ENCODE measurements at regions not wholly inside any gene's neighbourhood (a gene's known extent, or its start where the extent isn't known, plus 50 kb on each side); places are given as distances from the start of the nearest gene placed in this dataset.

DNA sequence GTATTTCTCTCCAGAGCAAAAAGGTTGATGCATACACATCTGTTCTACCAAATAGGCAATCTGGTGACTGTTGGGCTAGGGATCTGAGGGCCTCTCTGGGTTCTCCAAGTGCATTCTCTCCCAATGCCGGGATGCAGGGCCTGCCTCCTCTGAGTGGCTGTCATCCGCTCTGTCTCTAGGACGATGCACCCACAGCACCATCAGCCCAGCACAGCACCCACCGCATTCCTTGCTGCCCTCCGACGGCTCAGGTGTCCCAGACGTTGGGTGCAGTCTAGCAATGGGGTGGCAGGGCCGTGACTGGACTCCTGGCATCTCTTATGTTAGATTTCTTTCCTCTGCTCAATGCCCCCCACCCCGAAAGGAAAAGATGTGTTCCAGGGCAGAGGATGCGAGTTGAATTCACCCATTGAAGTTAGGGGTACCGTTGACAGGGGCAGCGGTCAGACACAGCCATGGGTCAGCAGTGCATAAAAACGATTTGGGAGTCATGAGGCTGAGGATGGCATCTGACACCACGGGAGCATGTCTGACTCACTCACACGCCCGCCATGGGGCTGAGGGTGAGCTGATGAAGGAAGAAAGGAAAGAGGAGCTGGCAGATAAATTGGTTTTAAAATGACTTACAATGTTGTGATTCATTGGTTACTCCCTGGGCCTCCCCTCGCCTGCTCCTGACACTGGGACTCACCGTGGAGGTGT, 93.2 kb upstream of the C14orf180 start:
- TF ChIP-seq, protein P1, sequence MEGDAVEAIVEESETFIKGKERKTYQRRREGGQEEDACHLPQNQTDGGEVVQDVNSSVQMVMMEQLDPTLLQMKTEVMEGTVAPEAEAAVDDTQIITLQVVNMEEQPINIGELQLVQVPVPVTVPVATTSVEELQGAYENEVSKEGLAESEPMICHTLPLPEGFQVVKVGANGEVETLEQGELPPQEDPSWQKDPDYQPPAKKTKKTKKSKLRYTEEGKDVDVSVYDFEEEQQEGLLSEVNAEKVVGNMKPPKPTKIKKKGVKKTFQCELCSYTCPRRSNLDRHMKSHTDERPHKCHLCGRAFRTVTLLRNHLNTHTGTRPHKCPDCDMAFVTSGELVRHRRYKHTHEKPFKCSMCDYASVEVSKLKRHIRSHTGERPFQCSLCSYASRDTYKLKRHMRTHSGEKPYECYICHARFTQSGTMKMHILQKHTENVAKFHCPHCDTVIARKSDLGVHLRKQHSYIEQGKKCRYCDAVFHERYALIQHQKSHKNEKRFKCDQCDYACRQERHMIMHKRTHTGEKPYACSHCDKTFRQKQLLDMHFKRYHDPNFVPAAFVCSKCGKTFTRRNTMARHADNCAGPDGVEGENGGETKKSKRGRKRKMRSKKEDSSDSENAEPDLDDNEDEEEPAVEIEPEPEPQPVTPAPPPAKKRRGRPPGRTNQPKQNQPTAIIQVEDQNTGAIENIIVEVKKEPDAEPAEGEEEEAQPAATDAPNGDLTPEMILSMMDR (conservative IDR thresholded peaks at IDR 0.05; ENCODE audit: low read depth, low read length), result no peak
- DNase-seq (ENCODE audit: low read depth), result no peak
- H3K4me3 ChIP-seq (ENCODE audit: low read depth, low read length), result no peak overlapping the region

DNA sequence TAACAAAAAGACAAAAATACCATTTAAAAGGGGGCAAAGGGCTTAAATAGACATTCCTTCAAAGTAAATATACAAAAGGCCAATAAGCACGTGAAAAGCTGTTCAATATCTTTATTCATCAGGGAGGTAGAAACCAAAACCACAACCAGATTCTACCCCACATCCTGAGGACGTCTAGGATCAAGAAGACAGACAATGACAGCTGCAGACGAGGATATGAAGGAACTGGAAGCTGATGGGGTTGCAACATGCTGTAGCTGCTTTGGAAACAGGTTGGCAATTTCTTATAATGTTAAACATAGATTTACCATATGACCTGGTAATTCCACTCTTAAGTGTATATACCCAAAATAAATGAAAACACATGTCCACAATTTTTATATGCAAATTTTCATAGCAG, 85.1 kb upstream of the C14orf180 start:
- no peak overlapping the region for H3K4me3 ChIP-seq (ENCODE audit: low read depth, low read length)
- DNase-seq (ENCODE audit: low read depth), result no peak
- TF ChIP-seq, protein P1 (conservative IDR thresholded peaks at IDR 0.05; ENCODE audit: low read depth, low read length), result no peak

DNA sequence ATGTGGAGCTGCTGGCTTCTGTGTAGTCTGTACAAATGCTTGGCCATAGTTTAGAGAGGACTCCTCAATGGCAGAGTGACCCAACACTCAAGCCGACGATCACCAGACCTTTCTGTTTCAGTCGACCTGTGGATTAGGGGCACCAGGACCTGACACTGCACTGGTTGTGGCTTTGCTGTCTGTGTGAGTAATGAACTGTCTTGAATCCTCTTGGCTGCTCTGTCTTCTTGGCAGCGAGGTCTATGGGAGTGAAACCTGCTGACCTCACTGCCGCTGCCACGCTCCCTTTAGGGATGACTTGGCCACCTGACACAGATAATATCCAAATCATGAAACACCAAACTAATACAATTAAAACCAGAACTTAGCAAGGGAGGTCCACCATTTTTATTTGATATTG, 83.5 kb upstream of the C14orf180 start:
- no peak for DNase-seq (ENCODE audit: low read depth)
- H3K4me3 ChIP-seq (ENCODE audit: low read depth, low read length), result no peak overlapping the region
- TF ChIP-seq, protein P1 (conservative IDR thresholded peaks at IDR 0.05; ENCODE audit: low read depth, low read length), result no peak

DNA sequence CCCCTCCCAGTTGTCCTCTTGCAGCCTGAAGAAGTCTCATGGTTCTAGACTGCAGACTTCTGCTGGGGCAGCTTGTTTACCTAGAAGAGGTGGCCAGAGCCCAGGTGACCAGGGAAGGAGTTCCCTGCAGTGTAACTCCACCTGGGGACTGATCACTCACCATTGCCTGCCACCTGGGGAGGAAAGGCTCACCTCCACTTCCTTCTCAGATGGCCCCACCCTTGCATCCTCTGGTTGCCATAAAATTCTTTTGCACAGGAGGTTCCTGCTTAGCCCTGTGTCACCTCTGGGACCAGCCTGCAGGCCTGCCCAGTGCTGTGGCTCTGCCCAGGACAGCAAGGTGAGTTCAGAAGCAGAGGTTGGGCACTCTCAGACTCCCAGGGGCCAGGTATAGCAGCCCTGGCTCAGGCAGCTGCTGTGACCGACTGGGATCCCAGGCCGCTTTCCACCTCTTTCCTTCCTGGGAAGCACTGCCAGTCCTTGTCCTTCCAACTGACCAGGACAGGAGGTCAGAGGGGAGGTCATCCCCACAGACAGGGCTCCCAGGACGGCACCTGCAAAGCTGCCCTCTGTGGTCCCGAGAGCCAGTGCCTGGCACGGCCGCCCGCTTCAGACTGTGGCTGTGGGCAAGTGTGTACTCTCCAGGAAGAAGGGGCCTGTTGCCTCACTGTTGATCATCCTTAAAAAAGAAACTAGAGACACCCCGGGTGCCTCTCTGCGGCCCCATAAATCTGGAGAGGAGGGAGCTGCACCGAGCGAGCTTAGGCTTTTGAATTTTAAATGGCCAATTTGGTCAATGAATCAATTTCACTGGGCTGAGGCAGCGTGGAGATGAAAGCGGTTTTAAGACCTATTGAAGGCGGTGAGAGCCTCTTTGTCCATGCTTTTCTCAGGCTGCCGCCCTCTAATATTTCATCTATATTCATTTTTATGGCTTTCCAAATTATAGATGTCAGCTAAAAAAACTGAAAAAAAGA, 79.5 kb upstream of the C14orf180 start:
- no peak overlapping the region for H3K4me3 ChIP-seq (ENCODE audit: low read depth, low read length)
- TF ChIP-seq, protein P1 (conservative IDR thresholded peaks at IDR 0.05; ENCODE audit: low read depth, low read length), result no peak
- DNase-seq (ENCODE audit: low read depth), result no peak

DNA sequence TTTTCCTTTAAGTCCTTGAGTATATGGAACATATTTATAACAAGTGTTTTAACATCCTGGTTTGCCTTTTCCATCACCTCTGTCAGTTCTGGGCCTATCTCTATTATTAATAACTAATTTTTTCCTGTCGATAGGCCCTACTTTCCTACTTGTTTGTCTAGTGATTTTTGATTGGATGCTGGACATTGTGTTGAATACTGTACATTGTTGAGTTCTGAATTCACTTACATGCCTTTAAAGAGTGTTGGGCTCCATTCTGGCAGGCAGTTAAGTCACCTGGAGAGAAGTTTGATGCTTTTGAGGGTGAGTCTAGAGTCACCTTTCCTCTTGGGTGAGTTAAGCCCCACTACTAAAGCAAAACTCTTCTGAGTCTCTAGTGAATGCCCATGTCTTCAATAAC, 77.5 kb upstream of the C14orf180 start:
- TF ChIP-seq, protein P1 (conservative IDR thresholded peaks at IDR 0.05; ENCODE audit: low read depth, low read length), result no peak
- DNase-seq (ENCODE audit: low read depth), result no peak
- H3K4me3 ChIP-seq (ENCODE audit: low read depth, low read length), result no peak overlapping the region

DNA sequence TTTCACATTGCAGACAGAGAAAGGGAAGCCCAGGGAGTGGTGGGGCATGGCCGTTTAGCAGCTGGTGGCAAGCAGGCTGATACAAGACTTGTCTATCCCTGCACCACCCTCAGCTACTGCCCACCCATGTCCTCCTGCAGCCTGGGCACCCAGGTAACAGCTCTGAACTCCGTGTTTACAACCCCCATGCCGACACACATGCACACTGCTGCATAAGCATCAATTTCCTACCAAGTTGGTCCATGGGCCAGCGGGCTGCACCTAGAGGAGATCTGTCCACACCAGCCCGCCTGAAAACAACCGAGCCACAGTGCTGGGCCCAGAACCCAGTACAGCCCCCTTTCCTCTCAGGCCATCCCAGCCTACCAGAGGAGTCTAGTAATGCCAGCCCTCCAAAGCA, 75.9 kb upstream of the C14orf180 start:
- no peak overlapping the region for H3K4me3 ChIP-seq (ENCODE audit: low read depth, low read length)
- no peak for DNase-seq (ENCODE audit: low read depth)
- TF ChIP-seq, protein P1 (conservative IDR thresholded peaks at IDR 0.05; ENCODE audit: low read depth, low read length), result no peak
